ENCODE measurements at regions not wholly inside any gene's neighbourhood (a gene's known extent, or its start where the extent isn't known, plus 50 kb on each side); places are given as distances from the start of the nearest gene placed in this dataset.

DNA sequence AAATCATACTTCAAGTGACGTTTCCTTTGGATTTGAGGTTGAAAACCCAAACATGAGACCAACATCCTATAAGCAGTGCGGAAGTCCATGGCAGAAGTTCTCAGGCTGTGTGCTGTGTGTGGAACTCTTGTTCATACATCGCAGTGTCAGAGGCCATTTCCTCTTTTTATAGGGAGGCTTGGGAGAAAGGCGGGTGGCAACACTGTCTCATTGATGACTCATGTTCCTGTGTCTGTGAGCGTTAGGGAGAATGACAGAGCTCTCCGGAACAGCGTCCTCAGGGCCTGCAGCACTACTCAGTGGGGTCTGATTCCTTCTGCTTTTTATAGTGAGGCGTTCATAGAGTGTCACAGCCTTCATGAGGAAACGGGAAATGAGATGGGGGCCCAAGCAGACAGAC lies 98.8 kb upstream of the BASP1 start (continued):
- TF ChIP-seq CBX2 (IDR thresholded peaks at IDR 0.05; ENCODE audit: insufficient read depth, low read length, poor library complexity, severe bottlenecking): no peak
- no peak for TF ChIP-seq CBX5 (IDR thresholded peaks at IDR 0.05; ENCODE audit: borderline replicate concordance, low read depth)
- TF ChIP-seq KLF6 (CRISPR knock-in tag; IDR thresholded peaks at IDR 0.05; ENCODE audit: borderline replicate concordance): no peak
- no peak for TF ChIP-seq RBM34 (IDR thresholded peaks at IDR 0.05; ENCODE audit: borderline replicate concordance, insufficient read depth, low read length)
- TF ChIP-seq ZNF239 (CRISPR knock-in tag; IDR thresholded peaks at IDR 0.05): no peak
- TF ChIP-seq FIP1L1 (IDR thresholded peaks at IDR 0.05; ENCODE audit: low read depth, low read length, poor library complexity, severe bottlenecking): no peak
- TF ChIP-seq FOSL1 (tag; conservative IDR thresholded peaks at IDR 0.05): peak; percentile 95
- no peak for TF ChIP-seq SNAPC5 (CRISPR knock-in tag; IDR thresholded peaks at IDR 0.05)
- no peak for TF ChIP-seq SIN3A (IDR thresholded peaks at IDR 0.05; ENCODE audit: borderline replicate concordance in 2 of 2, control insufficient read depth in 1 of 2, low read depth in 2 of 2, low read length in 2 of 2)
- TF ChIP-seq MAFG (tag; conservative IDR thresholded peaks at IDR 0.05): peak; percentile 59
- TF ChIP-seq NFIC (IDR thresholded peaks at IDR 0.05): no peak
- TF ChIP-seq ATF7 (IDR thresholded peaks at IDR 0.05): peak; percentile 56
- no peak for TF ChIP-seq HDAC8 (tag; IDR thresholded peaks at IDR 0.05)
- TF ChIP-seq DDX20 (tag; IDR thresholded peaks at IDR 0.05; ENCODE audit: low read depth): no peak
- no peak for TF ChIP-seq RBM39 (optimal IDR thresholded peaks at IDR 0.05; ENCODE audit: low read depth, low read length)
- TF ChIP-seq ZNF384 (IDR thresholded peaks at IDR 0.05; ENCODE audit: low read depth, low read length): no peak
- no peak for TF ChIP-seq SLC30A9 (CRISPR knock-in tag; IDR thresholded peaks at IDR 0.05)
- TF ChIP-seq ZNF232 (CRISPR knock-in tag; IDR thresholded peaks at IDR 0.05): no peak
- no peak for TF ChIP-seq ZNF408 (CRISPR knock-in tag; IDR thresholded peaks at IDR 0.05; ENCODE audit: low read depth)
- no peak for TF ChIP-seq XRCC4 (IDR thresholded peaks at IDR 0.05; ENCODE audit: extremely low read depth, insufficient read depth, insufficient read length)
- TF ChIP-seq RBM17 (IDR thresholded peaks at IDR 0.05; ENCODE audit: borderline replicate concordance, low read depth, low read length): no peak
- TF ChIP-seq SAFB (IDR thresholded peaks at IDR 0.05; ENCODE audit: borderline replicate concordance, low read depth, low read length): no peak
- TF ChIP-seq COPS2 (conservative IDR thresholded peaks at IDR 0.05): no peak
- TF ChIP-seq ZFP36 (IDR thresholded peaks at IDR 0.05; ENCODE audit: low read depth, low read length, partially characterized antibody): peak; percentile 10
- peak; percentile 55; the same call in 1 of the 2 replicates for TF ChIP-seq ZNF584 (CRISPR knock-in tag; IDR thresholded peaks at IDR 0.05; ENCODE audit: low read depth)
- peak; percentile 40 for TF ChIP-seq FOS (IDR thresholded peaks at IDR 0.05; ENCODE audit: extremely low read depth, insufficient read length)
- TF ChIP-seq ZC3H4 (CRISPR knock-in tag; IDR thresholded peaks at IDR 0.05; ENCODE audit: borderline replicate concordance): no peak
- TF ChIP-seq, protein P1, sequence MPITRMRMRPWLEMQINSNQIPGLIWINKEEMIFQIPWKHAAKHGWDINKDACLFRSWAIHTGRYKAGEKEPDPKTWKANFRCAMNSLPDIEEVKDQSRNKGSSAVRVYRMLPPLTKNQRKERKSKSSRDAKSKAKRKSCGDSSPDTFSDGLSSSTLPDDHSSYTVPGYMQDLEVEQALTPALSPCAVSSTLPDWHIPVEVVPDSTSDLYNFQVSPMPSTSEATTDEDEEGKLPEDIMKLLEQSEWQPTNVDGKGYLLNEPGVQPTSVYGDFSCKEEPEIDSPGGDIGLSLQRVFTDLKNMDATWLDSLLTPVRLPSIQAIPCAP (CRISPR knock-in tag; IDR thresholded peaks at IDR 0.05; ENCODE audit: borderline replicate concordance): no peak
- TF ChIP-seq ATF3 (IDR thresholded peaks at IDR 0.05): peak; percentile 93
- 0 out of 2 replicates have a peak, but pooled peaks have one; percentile 44 for TF ChIP-seq ATF3 (CRISPR knock-in tag; conservative IDR thresholded peaks at IDR 0.05)
- TF ChIP-seq HDGF (IDR thresholded peaks at IDR 0.05): no peak
- peak; percentile 45; the same call in 1 of the 2 replicates for TF ChIP-seq DPF2 (IDR thresholded peaks at IDR 0.05)
